Stimulated activated naive CD4-positive, alpha-beta T cell (primary cell): ENCODE measurements at regions not wholly inside any gene's neighbourhood (a gene's known extent, or its start where the extent isn't known, plus 50 kb on each side); places are given as distances from the start of the nearest gene placed in this dataset.
"Not testable (repeated sequence)": the region's sequence is repeated elsewhere in the genome, so short reads cannot be mapped to it uniquely, and the experiment has no call there.

Experiments used
- DNase-seq, 6 experiments: peaks; one replicate each; lab custom pipeline; 2025; lab: John Stamatoyannopoulos, UW

GRCh38 chr10:95137990-95138625 is 55.9 kb upstream of the ACSM6 start:
- not testable (repeated sequence) for DNase-seq

GRCh38 chr10:95134490-95134889 is 59.5 kb upstream of the ACSM6 start:
- no peak for DNase-seq

- no peak for DNase-seq
Observed at GRCh38 chr10:95133997-95134396, 60.0 kb upstream of the ACSM6 start.

- peak; percentile 7 to 57 (median 36) for DNase-seq
Observed at GRCh38 chr10:95133016-95133752, 60.9 kb upstream of the ACSM6 start.

- DNase-seq, result not testable (repeated sequence)
Observed at GRCh38 chr10:95130429-95130828, 61.1 kb upstream of the CYP2C8 start.

- no peak for DNase-seq
Observed at GRCh38 chr10:95125582-95125981, 56.3 kb upstream of the CYP2C8 start.

- no peak for DNase-seq
Observed at GRCh38 chr10:95122736-95123135, 53.4 kb upstream of the CYP2C8 start.

- DNase-seq, result no peak
Observed at GRCh38 chr10:95121904-95122303, 52.6 kb upstream of the CYP2C8 start.
